ENCODE measurements at regions not wholly inside any gene's neighbourhood (a gene's known extent, or its start where the extent isn't known, plus 50 kb on each side); places are given as distances from the start of the nearest gene placed in this dataset.
"Not testable (repeated sequence)": the region's sequence is repeated elsewhere in the genome, so short reads cannot be mapped to it uniquely, and the experiment has no call there.

DNA sequence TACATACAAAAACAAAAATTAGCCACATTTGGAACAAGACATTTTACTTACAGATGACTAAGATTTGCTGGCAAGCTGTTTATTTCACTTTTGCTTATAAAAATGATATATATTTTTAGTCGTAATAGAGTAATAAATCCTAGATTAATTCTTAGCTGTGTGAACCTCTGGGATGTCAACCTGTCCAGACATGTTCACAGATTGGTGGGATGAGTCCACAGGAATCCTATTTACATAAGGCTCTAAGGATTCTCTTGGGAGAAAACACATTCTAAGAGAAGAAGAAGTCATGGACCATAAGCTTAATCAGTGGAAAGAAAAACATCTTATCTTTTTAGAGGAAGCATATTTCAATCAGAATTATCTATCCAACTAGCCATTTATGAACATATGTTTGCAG lies 797.4 kb downstream of the C12orf50 start:
- DNase-seq, result no peak

GRCh38 chr12:87230441-87230840 lies 798.8 kb downstream of the C12orf50 start:
- DNase-seq, result no peak

DNA sequence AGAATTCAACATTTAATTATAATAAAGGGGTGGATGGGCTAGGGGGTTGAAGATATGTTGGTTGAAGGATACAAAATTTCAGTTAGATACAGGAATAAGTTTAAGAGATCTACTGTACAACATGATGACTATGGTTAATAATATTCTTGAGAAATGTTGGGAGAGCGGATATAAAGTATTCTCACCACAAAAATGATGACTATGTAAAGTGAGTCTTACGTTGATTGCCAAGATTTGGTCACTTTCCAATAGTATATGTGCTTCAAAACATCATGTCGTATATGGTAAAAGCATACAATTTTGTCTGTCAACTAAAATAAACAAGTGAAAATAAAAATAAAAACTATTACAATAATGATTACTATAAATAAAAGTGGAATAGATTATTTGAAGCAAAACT lies 802.0 kb downstream of the C12orf50 start:
- no peak for DNase-seq

DNA sequence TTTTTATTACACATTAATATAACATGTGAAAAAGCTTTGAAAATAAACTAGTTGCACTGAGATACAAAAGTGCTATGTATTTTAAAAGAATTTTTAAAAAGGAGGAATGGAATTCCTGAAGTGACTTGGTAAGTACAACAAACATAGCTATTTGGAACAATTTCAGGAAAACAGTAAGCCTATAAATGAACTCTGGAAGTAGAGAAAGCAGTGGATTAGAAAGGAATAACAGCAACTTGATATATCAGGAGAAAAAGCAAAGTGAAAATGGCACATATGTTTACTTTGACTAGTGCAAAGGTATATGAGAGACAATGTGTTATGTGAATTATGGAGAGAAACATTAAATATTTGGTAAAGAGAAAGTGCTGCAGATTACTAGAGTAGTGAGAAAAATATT lies 811.7 kb downstream of the C12orf50 start:
- no peak for DNase-seq

- no peak for DNase-seq
These were observed 812.8 kb downstream of the C12orf50 start for GRCh38 chr12:87216436-87216835.

DNA sequence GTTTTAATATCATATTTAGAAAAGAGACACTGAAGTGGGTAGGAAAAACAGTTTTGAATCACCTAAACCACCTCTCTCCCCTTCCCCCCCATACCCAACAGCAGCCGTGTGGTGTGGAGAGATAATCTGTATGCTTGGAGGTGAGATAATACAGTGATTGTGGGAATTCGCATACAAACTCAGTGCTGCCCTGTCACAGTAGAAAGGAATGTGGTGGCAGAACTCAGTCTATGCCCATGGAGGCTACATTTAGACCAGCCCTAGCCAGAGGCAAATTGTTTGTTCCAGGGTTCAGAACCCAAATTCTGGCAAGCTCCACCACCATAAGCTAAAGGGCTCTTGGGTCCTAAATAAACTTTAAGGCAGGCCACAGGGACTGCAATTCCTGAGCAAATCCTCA lies 827.0 kb downstream of the C12orf50 start:
- DNase-seq, result no peak

- no peak for DNase-seq
These were observed 827.6 kb downstream of the C12orf50 start for GRCh38 chr12:87201598-87201997.

DNA sequence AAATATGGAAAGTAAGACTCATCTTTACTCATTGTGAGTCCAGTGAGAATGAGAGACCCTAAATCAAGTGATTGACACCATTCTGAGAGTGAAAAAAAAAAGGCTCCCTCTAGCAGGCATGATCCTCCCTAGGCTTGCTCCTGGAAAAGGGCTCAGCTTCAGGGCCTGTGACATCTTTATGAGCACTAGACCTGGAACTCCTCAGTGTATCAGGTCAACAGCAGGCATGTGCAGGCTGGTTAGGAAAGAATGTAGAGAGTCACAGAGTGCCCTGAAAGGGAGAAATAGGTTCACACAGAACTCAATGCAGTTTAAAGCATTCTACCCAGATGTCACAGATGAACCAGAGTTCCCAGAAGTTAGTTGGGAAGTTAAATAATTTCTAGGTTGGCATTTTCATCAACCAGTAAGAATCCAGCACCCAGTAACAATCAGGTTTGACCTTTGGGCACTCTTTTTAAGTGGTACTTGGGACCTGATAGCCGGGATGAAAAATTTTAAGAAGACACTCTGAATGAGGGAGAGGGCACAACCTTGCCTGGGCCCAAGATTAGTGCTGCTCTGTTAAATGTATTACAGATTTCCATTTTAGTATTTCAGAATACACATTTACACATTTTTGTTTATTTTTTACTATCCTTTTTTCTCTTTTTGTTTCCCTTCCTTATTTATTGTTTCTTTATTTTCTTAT lies 828.8 kb downstream of the C12orf50 start:
- DNase-seq, result no peak

DNA sequence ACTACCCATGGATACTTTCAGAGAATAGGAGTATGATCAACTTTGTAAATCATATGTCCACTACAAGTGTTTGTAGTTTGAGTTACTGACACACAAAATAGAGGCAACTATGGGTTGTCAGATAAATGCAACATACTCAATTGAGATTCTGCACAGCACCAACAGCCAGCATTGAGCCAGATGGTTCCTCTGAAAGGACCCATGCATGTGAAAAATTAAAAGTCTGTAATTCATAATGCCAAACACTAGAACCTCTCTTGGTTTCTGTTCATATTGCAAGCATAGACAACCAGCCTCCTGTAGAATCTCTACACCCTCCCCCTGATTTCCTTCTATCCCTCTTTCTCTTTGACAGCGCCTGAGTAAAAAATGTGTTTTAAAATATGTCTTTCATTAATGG lies 831.0 kb downstream of the C12orf50 start:
- DNase-seq, result no peak

- DNase-seq, result no peak
These were observed 832.9 kb downstream of the C12orf50 start for GRCh38 chr12:87196321-87196720.

- not testable (repeated sequence) for DNase-seq
These were observed 834.8 kb downstream of the C12orf50 start for GRCh38 chr12:87194389-87194788.

DNA sequence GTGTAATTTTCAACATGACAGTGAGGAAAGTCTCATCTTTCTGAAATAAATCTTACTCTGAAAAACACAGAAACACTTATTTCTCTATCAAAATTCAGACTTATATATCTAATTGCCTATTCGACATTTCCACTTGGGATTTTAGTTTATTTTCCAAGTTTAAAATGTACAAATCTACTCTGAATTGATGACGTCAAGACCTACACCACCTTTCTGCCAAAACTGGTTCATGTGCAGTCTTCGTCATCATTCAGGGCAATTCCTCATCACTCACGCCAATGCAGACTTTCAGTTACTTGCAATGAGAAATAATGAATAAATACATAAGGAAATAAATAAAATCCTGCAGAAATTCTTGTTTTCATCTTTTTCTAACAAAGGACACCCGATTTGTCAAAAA lies 843.8 kb downstream of the C12orf50 start:
- DNase-seq, result no peak

GRCh38 chr12:87182696-87183233 lies 846.4 kb downstream of the C12orf50 start:
- DNase-seq, result no peak

DNA sequence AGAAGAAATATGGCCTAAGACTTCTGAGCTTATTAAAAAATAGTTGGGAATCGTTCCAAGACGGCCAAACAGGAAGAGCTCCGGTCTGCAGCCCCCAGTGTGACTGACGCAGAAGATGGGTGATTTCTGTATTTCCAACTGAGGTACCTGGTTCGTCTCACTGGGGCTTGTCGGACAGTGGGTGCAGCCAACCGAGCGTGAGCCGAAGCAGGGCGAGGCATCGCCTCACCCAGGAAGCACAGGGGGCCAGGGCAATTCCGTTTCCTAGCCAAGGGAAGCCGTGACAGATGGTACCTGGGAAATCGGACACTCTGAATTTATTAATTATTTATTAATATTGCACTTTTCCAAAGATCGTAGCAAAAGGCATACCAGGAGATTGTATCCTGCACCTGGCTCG lies 857.8 kb downstream of the C12orf50 start:
- no peak for DNase-seq

- DNase-seq, result no peak
These were observed 860.2 kb downstream of the C12orf50 start for GRCh38 chr12:87169010-87169409.

DNA sequence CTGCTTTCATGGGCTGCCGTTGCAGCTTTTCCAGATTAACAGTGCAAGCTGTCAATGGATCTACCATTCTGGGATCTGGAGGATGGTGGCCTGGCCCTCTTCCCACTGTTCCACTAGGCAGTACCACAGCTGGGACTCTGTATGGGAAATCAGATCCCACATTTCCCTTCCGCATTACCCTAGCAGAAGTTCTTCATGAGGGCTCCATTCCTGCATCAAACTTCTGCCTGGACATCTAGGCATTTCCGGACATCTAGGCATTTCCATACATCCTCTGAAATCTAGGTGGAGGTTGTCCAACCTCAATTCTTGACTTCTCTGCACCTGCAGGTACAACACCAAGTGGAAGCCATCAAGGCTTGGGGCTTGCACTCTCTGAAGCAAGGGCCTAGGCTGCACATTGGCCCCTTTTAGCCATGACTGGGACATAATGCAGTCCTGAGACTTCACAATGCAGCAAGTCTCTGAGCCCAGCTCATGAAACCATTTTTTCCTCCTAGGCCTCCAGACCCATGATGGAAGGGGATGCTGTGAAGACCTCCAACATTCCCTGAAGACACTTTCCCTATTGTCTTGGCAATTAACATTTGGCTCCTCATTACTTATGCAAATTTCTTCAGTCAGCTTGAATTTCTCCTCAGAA lies 863.3 kb downstream of the C12orf50 start:
- DNase-seq, result no peak

- DNase-seq, result no peak
These were observed 866.1 kb downstream of the C12orf50 start for GRCh38 chr12:87163122-87163521.

DNA sequence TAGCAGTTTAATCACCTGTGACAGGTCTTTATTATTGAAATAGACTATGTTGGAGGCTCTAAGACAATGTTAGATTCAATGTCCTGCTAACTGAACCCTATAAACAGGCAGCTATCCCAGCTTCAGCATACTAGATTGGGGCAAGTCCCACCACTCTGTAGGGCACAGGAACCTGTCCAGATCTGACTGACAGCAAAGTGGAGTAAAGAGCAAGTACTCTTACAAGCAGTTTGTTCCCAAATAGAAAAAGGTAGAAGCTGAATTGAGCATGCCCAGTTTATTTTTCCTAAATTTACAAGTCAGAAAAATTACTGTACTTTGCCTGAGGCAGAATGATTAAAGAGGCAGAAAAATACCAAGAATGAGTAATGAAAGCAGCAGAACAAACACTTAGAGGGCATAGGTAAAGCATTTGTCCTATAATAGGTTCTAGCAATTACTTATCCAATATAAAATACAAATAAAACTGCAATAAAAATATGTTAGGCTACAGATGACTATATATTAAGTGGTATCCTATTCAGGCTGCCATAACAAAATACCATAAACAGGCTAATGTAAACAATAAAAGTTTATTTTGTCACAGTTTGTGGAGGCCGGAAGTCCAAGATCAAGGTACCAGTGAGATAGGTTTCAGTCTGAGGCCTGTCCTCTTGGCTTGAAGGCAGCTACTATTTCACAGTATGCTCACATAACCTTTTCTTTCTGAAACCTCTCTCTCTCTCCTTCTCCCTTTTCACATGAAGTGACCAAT lies 868.2 kb downstream of the C12orf50 start:
- DNase-seq, result no peak

- peak; percentile 71 for DNase-seq
These were observed 871.4 kb downstream of the C12orf50 start for GRCh38 chr12:87157791-87158190.

DNA sequence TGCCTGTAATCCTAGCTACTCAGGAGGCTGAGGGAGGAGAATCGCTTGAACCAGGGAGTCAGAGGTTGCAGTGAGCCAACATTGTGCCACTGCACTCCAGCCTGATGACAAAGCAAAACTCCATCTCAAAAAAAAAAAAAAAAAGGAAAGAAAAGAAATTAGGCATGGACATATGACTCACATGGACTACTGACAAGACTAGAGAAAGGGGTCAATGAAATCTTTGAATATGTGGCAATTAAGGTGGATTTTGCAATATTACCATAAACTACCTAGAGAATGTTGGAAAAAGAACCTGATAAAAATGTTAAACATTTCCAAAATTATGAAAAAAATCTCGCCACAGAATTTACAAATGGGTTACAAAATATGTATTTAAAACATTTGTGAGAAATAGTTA lies 873.6 kb downstream of the C12orf50 start:
- no peak for DNase-seq

GRCh38 chr12:87152841-87153528 lies 876.2 kb downstream of the C12orf50 start:
- no peak for DNase-seq

DNA sequence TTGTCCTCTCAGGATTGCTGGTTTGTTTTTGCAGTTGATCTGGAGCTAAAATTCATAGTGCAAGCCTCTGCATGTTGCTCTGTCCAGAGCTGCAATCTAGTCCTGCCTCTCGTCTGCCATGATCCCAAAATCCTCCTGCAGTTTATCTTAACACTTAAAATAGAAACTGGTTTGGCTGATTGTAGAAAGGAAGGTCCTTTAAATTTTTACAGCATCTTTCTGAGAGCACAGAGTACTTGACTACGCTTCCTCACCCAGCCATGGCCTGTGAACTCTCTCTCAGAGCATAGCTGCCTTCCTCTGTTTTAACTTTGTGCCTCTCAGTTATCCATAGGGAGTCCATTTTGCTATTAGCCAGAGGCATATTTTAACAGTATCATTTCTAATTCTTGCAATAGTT lies 877.1 kb downstream of the C12orf50 start:
- no peak for DNase-seq

DNA sequence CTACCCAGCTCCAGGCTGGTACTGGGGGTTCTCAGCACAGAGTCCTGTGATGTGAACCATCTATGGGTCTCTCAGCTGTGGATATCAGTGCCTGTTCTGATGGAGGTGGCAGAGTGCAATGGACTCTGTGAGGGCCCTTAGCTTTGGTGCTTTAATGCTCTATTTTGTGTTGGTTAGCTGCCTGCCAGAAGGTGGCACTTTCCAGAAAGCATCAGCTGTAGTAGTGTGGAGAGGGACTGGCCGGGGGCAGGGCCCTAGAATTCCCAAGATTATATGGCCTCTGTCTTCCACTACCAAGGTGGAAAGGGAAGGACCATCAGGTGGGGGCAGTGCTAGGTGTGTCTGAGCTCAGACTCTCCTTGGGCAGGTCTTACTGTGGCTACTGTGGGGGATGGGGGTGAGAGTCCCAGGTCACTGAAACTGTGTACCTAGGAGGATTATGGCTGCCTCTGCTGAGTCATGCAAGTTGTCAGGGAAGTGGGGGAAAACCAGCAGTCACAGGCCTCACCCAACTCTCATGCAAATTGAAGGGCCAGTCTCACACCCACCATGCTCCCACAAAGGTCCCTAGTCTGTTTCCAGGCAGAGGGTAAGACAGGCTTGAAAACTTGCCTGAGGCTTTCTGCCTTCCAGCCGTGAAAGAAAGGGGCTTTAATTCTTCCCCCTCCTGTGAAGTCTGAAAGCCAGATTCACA lies 878.1 kb downstream of the C12orf50 start:
- DNase-seq, result no peak

Measured in kidney glomerular epithelial cell (primary cell).